ENCODE measurements at regions not wholly inside any gene's neighbourhood (a gene's known extent, or its start where the extent isn't known, plus 50 kb on each side); places are given as distances from the start of the nearest gene placed in this dataset.

- TF ChIP-seq TEAD4 (IDR thresholded peaks at IDR 0.05) (no peak), MAX (IDR thresholded peaks at IDR 0.05) (no peak), TAF1 (IDR thresholded peaks at IDR 0.05; ENCODE audit: low read depth) (no peak), CREB1 (IDR thresholded peaks at IDR 0.05; ENCODE audit: low read depth) (no peak), YY1 (IDR thresholded peaks at IDR 0.05; ENCODE audit: low read depth) (no peak), EP300 (IDR thresholded peaks at IDR 0.05; ENCODE audit: borderline replicate concordance) (no peak), RAD21 (IDR thresholded peaks at IDR 0.05; ENCODE audit: low read depth) (no peak), FOXM1 (IDR thresholded peaks at IDR 0.05; ENCODE audit: borderline replicate concordance, low read depth) (no peak), REST (IDR thresholded peaks at IDR 0.05; ENCODE audit: low read depth) (no peak), EGR1 (IDR thresholded peaks at IDR 0.05) (no peak), USF1 (IDR thresholded peaks at IDR 0.05) (no peak), TCF12 (IDR thresholded peaks at IDR 0.05; ENCODE audit: low read depth) (no peak), CEBPB (IDR thresholded peaks at IDR 0.05) (no peak)
Observed at GRCh38 chr14:54138024-54138353, 181.4 kb upstream of the BMP4 start.

Data from Ishikawa (cell line).